HG02970 (cell line): ENCODE measurements at regions not wholly inside any gene's neighbourhood (a gene's known extent, or its start where the extent isn't known, plus 50 kb on each side); places are given as distances from the start of the nearest gene placed in this dataset.

Experiments
- ATAC-seq: cut with Tn5 transposase; IDR thresholded peaks from one replicate; pipeline ENCODE4 v1.9.1; 2021; ENCODE audit warnings: mild to moderate bottlenecking, moderate library complexity, moderate number of reproducible peaks; ENCODE audit not compliant: unreplicated experiment, low FRiP score

- no peak for ATAC-seq
These were observed 243.5 kb upstream of the DCBLD2 start for GRCh38 chr3:99145031-99145430.

- ATAC-seq = no peak
These were observed 242.0 kb upstream of the DCBLD2 start for GRCh38 chr3:99143493-99143892.

- ATAC-seq = no peak
These were observed 233.5 kb upstream of the DCBLD2 start for GRCh38 chr3:99134986-99135385.

DNA sequence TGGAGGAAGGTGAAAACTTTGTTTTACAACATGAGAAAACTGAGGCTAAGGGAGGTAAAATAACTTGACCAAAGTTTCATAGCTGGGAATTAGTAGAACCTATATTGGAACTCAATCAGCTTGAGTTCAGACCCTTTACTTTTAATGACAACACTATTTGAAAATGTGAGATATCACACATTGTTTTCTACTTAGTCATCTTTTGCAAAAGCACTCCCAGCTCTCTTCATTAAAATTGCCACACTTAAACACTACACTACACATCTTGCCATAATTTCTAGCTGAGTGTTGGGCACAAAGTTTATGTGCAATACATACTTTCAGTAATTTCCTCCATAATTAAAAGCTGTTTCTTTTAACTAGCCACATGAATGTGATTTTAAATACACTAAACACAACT, 230.4 kb upstream of the DCBLD2 start:
- ATAC-seq = no peak

DNA sequence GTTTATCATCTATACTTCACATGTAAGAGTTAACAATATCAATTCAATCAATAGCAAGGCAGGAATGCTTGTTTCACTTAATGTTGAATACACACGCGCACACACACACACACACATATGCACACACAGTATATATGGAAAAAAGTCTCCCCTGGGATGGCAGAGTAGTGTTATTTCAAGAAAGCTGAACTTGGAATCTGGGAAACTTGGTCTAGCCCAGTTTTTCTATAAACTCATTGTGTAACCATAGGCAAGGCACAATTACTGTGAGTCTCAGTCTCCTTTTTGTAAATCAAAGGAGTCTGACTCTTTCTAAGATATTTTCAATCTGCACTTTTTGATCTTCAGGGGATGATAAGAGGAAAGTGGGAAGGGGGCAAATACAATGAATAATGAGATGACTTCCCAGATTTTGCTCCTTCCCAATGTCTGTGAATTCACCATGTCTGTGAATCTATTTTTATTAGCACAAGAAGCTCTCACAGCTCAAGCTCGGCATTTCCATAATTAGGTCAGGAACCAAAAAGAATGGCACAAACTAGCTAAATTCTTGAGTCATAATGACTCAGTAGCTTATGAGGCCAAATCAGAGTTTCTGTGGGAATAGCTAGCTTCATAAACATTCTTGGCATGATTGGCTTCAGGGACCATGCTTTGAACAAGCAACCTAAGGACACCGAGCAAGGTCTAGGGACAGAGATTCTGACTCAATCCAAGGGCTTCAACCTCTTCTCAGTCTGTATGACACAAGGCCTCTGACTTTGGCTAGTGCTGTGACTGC, 227.4 kb upstream of the DCBLD2 start:
- no peak for ATAC-seq

GRCh38 chr3:99128235-99128634, 226.7 kb upstream of the DCBLD2 start:
- ATAC-seq = no peak

DNA sequence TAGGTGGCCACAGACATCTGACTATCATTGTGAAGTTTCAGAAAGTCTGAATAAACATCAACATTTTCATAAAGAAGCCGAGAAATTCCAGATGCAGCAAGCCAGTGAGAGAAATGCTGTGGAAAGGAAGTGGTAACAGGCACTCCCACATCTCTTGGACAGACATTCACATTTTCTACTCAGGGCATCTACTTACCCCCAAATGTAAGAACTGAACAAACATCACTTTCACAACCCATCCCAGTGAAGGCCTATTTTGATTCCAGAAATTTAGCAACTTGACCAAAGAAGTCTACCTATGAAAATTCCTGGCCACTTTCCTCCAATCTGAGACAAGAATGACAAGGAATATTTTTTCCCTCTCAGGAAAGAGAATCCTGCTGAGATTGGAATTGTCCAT, 224.8 kb upstream of the DCBLD2 start:
- ATAC-seq = no peak

GRCh38 chr3:99119385-99119784, 217.9 kb upstream of the DCBLD2 start:
- no peak for ATAC-seq

GRCh38 chr3:99118381-99118780, 216.9 kb upstream of the DCBLD2 start:
- no peak for ATAC-seq

DNA sequence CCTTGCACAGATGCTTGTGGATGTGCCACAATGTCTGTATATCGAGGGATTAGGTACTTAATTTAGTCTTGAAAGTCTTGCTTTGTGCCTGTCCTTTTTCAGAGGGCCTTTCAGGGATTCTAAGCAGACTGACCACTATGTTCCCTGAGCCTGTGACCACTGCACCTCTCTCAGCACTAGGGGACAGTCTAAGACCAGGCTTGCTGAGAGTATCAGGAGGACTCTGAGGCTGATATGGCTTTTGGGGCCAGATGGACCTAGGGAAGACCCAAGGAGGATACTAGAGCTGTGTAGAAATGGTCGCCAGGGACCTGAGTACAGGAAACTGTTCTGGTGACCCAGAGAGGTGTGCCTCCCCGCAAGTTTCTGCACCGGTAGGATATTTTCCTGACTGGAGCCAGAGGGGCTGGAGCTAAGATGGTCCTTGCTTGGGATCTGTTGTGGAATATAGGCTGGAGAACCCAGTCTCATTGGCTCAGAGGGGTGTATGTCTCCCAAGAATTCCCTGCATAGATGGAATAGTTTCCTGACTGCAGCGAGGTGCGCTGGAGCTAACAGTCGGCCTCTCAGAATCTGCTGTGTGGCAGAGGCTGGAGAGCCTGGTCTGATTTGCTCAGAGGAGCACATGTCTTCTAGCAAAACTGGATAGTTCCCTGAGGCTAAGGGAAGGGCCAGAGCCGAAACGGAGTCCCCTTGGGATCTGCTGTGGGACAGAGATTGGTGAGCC, 213.2 kb upstream of the DCBLD2 start:
- ATAC-seq = no peak

DNA sequence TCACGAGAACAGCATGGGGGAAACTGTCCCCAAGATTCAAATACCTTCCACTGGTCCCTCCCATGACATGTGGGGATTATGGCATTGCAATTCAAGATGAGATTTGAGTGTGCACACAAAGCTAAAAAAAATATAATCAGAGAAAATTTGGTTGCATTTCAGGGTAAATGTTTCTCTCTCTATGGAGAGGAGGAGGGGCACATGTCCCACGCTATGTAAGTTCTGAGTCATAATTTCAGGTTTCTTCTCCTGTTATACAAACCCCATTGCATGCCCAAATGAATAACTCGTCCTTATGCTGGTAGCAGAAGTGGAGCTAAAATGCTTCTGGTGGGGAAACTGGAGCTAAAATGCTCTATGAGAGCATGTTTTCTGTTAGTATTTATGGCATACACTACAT, 209.7 kb upstream of the DCBLD2 start:
- ATAC-seq = no peak

DNA sequence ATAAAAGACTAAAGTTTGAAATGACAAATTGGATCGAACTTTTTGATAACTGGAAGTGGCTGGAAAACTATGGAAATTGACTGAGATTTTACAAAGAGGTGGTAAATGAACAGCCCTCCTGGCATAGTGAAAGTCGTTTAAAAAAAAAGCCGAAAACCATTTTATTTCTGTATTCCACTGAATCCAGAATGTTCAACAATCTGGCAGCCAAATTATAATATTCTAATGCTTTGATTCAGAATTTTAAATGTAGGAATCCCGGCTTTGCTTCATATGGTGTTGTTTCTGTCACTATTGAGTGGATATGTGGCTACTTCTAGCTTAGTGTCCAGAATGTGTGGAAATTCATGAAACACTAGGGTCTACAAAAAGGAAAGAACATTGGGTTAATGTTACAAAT, 208.9 kb upstream of the DCBLD2 start:
- ATAC-seq = no peak

DNA sequence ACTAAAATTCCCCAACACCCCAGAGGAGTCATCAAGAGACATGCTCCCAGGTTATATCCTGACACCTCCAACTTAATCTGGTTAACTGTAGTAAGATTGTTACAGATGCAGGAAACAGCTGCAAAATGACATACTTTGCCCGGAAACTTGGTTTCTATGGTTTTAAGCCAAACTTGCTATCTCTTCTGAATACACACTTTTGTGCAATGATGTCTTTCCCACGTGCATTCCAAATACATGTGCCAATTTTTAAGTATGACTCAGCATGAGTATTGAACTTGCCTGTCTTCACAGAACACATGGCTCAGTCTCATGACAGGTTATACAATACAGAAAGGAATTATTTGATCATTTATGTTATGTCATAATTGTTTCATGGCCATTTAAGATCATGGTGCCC, 207.0 kb upstream of the DCBLD2 start:
- no peak for ATAC-seq

GRCh38 chr3:99094606-99095005, 193.1 kb upstream of the DCBLD2 start:
- ATAC-seq = no peak

- no peak for ATAC-seq
These were observed 185.8 kb upstream of the DCBLD2 start for GRCh38 chr3:99087277-99087676.

- ATAC-seq = no peak
These were observed 183.3 kb upstream of the DCBLD2 start for GRCh38 chr3:99084826-99085225.

- no peak for ATAC-seq
These were observed 182.7 kb upstream of the DCBLD2 start for GRCh38 chr3:99084156-99084555.

- no peak for ATAC-seq
These were observed 169.6 kb upstream of the DCBLD2 start for GRCh38 chr3:99071096-99071495.

DNA sequence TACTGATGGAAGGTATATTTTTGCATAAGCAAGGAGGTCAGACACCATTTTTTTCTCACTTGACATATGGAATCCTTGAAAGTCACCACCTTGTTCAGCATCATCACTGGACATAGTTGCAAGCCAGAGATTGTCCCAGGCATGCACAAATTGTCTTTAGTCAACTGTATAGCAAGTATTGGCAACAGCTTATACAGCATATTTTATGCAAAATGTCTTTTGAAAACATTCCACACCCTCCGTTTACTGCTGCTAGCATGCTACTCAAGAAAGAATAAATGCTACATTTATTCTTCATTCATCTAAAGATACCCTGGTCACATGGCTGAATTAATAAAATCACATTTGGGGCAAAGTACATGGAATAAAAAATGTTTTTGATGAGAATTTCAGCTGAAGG, 168.5 kb upstream of the DCBLD2 start:
- no peak for ATAC-seq

DNA sequence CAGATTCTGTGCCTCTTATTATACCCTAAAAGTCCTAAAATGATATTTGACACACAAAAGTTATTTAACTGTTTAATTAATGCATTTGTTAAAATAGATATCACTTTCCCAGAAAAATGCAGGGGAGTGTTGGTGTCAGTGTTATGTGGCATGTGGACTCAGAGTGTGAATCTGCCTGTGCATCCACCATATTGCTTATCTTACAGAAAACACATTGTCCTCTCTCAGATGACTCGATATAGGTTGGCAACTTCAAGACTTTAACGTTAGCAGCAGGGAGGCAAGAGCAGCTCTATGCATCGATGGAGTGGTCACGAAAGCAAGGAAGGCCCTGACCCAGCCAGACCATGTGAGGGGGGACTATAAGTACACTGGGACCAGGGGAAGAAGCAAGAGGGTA, 165.4 kb upstream of the DCBLD2 start:
- ATAC-seq = no peak

- ATAC-seq = no peak
These were observed 147.7 kb upstream of the DCBLD2 start for GRCh38 chr3:99049164-99049563.

DNA sequence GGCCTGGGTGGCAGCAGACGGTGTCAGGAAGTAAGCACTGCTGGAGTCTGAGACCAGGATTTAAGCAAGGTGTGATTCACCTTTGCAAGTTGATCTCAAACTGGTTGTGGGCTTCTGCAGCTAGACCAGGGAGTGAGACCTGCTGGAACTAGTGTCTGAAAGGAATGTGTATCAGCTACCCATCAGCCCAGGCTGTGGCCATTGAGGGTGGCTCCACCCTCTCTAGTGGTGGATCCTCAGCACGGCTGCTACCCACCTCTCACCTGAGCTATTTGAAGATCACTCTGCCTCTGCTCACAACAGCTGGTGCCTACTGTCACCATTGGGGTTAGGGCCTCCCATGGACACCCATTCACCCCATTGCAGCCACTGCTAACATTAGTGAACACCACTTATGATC, 140.3 kb upstream of the DCBLD2 start:
- no peak for ATAC-seq
